ENCODE measurements at regions not wholly inside any gene's neighbourhood (a gene's known extent, or its start where the extent isn't known, plus 50 kb on each side); places are given as distances from the start of the nearest gene placed in this dataset.

- H2AK5ac ChIP-seq (ENCODE audit: low read length, severe bottlenecking) = no peak overlapping the region
- no peak overlapping the region for H2BK5ac ChIP-seq (ENCODE audit: low read depth, low read length, poor library complexity, severe bottlenecking)
- no peaks in the 10 kb centered on the region for H3K27me3 ChIP-seq (ENCODE audit: control insufficient read depth in 1 of 2, insufficient read depth in 1 of 2, low read length in 2 of 2)
- H3K9ac ChIP-seq (ENCODE audit: low read length) = no peak overlapping the region
- no peak overlapping the region for H2BK120ac ChIP-seq (ENCODE audit: low read depth, low read length)
- H3K23ac ChIP-seq (ENCODE audit: low read length in 2 of 2) = no peak overlapping the region
- H3K27ac ChIP-seq (ENCODE audit: low read length, poor library complexity, severe bottlenecking) = no peak overlapping the region
- H3K9me3 ChIP-seq (ENCODE audit: control insufficient read depth, low read length) = peaks cover 8% of the 10 kb centered on the region
- WGBS = 92% methylated on average over 5 of the region's 5 CpGs
- no peak overlapping the region for H4K8ac ChIP-seq (ENCODE audit: low read length)
- no peak overlapping the region for H2BK12ac ChIP-seq (ENCODE audit: low read length in 2 of 2)
- no peak overlapping the region for H4K91ac ChIP-seq (ENCODE audit: low read length)
- H3K79me1 ChIP-seq (replicated peaks; ENCODE audit: low read length, poor library complexity, severe bottlenecking) = no peaks in the 10 kb centered on the region
- H3K36me3 ChIP-seq (ENCODE audit: control insufficient read depth in 1 of 2, insufficient read depth in 2 of 2, low read depth in 1 of 2, low read length in 2 of 2) = no peaks in the 10 kb centered on the region
- H3K4ac ChIP-seq (ENCODE audit: low read depth in 1 of 2, low read length in 2 of 2) = no peak overlapping the region
- no peak for DNase-seq
- no peaks in the 10 kb centered on the region for H3K4me1 ChIP-seq (ENCODE audit: control insufficient read depth, insufficient read depth, low read depth, low read length)
- H3K4me3 ChIP-seq (ENCODE audit: insufficient read depth in 1 of 2, low read depth in 1 of 2, low read length in 2 of 2) = no peak overlapping the region
- H2BK15ac ChIP-seq (ENCODE audit: low read depth, poor library complexity, severe bottlenecking) = no peak overlapping the region
- no peak overlapping the region for H2AFZ ChIP-seq (ENCODE audit: low read depth, low read length)
- H3K18ac ChIP-seq (ENCODE audit: low read depth in 1 of 2, low read length in 2 of 2) = no peak overlapping the region
- H3K4me2 ChIP-seq (ENCODE audit: low read length, poor library complexity, severe bottlenecking) = no peak overlapping the region
- no peak overlapping the region for H3K14ac ChIP-seq (ENCODE audit: low read length in 2 of 2)
These were observed 462.3 kb downstream of the PTPRC start for GRCh38 chr1:199101139-199101538.

DNA sequence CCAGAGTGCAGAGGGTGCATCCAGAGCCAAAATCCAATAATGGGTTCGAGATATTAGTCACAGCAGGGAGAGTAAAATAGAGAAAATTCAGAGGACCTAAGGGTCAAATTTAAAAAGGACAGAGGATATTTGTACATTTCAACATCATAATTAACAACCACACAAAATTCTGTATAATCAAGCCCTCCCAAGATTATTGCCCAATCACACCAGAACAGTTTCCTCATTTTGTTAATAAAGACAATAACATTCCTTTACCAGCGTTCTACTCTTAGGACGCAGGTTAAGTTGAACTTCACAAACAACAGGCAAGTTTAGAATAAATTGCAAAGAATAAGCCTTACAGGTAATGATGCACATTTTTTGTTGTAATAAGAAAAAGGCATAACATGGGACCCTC lies 462.8 kb downstream of the PTPRC start:
- no peak for DNase-seq
- H3K23ac ChIP-seq (ENCODE audit: low read length in 2 of 2) = no peak overlapping the region
- H4K91ac ChIP-seq (ENCODE audit: low read length) = no peak overlapping the region
- H3K4ac ChIP-seq (ENCODE audit: low read depth in 1 of 2, low read length in 2 of 2) = no peak overlapping the region
- no peaks in the 10 kb centered on the region for H3K27me3 ChIP-seq (ENCODE audit: control insufficient read depth in 1 of 2, insufficient read depth in 1 of 2, low read length in 2 of 2)
- no peak overlapping the region for H3K14ac ChIP-seq (ENCODE audit: low read length in 2 of 2)
- no peak overlapping the region for H2BK5ac ChIP-seq (ENCODE audit: low read depth, low read length, poor library complexity, severe bottlenecking)
- no peak overlapping the region for H4K8ac ChIP-seq (ENCODE audit: low read length)
- H3K27ac ChIP-seq (ENCODE audit: low read length, poor library complexity, severe bottlenecking) = no peak overlapping the region
- no peak overlapping the region for H3K9ac ChIP-seq (ENCODE audit: low read length)
- H3K79me1 ChIP-seq (replicated peaks; ENCODE audit: low read length, poor library complexity, severe bottlenecking) = no peaks in the 10 kb centered on the region
- peaks cover 7% of the 10 kb centered on the region for H3K9me3 ChIP-seq (ENCODE audit: control insufficient read depth, low read length)
- H3K4me2 ChIP-seq (ENCODE audit: low read length, poor library complexity, severe bottlenecking) = no peak overlapping the region
- H3K4me3 ChIP-seq (ENCODE audit: insufficient read depth in 1 of 2, low read depth in 1 of 2, low read length in 2 of 2) = no peak overlapping the region
- WGBS = 100% methylated on average over 1 of the region's 3 CpGs
- no peak overlapping the region for H2BK120ac ChIP-seq (ENCODE audit: low read depth, low read length)
- H2AK5ac ChIP-seq (ENCODE audit: low read length, severe bottlenecking) = no peak overlapping the region
- H2BK12ac ChIP-seq (ENCODE audit: low read length in 2 of 2) = no peak overlapping the region
- no peaks in the 10 kb centered on the region for H3K36me3 ChIP-seq (ENCODE audit: control insufficient read depth in 1 of 2, insufficient read depth in 2 of 2, low read depth in 1 of 2, low read length in 2 of 2)
- no peak overlapping the region for H2BK15ac ChIP-seq (ENCODE audit: low read depth, poor library complexity, severe bottlenecking)
- no peaks in the 10 kb centered on the region for H3K4me1 ChIP-seq (ENCODE audit: control insufficient read depth, insufficient read depth, low read depth, low read length)
- no peak overlapping the region for H2AFZ ChIP-seq (ENCODE audit: low read depth, low read length)
- H3K18ac ChIP-seq (ENCODE audit: low read depth in 1 of 2, low read length in 2 of 2) = no peak overlapping the region

DNA sequence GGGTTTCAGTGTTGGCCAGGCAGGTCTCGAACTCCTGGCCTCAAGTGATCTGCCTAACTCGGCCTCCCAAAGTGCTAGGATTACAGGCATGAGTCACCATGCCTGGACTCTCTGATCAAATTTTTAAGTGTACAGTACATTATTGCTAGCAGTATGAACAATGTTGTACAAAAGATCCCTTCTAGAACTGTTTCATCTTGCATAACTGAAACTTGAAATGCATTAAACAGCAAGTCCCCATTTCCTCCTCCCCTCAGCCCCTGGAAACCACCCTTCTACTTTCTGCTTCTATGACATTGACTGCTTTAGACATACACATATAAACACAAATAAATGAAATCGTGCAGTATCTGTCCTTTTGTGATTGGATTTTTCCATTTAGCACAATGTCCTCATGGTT lies 463.4 kb downstream of the PTPRC start:
- Histone ChIP-seq H3K4me1 (ENCODE audit: control insufficient read depth, insufficient read depth, low read depth, low read length) (no peaks in the 10 kb centered on the region), H3K14ac (ENCODE audit: low read length in 2 of 2) (no peak overlapping the region), H2BK12ac (ENCODE audit: low read length in 2 of 2) (no peak overlapping the region), H3K4me3 (ENCODE audit: insufficient read depth in 1 of 2, low read depth in 1 of 2, low read length in 2 of 2) (no peak overlapping the region), H3K18ac (ENCODE audit: low read depth in 1 of 2, low read length in 2 of 2) (no peak overlapping the region), H3K9ac (ENCODE audit: low read length) (no peak overlapping the region), H3K4me2 (ENCODE audit: low read length, poor library complexity, severe bottlenecking) (no peak overlapping the region), H2AFZ (ENCODE audit: low read depth, low read length) (no peak overlapping the region), H4K8ac (ENCODE audit: low read length) (no peak overlapping the region), H3K36me3 (ENCODE audit: control insufficient read depth in 1 of 2, insufficient read depth in 2 of 2, low read depth in 1 of 2, low read length in 2 of 2) (no peaks in the 10 kb centered on the region), H2BK120ac (ENCODE audit: low read depth, low read length) (no peak overlapping the region), H3K4ac (ENCODE audit: low read depth in 1 of 2, low read length in 2 of 2) (no peak overlapping the region), H4K91ac (ENCODE audit: low read length) (no peak overlapping the region), H2BK5ac (ENCODE audit: low read depth, low read length, poor library complexity, severe bottlenecking) (no peak overlapping the region), H3K27ac (ENCODE audit: low read length, poor library complexity, severe bottlenecking) (no peak overlapping the region), H3K9me3 (ENCODE audit: control insufficient read depth, low read length) (peaks cover 3% of the 10 kb centered on the region), H2AK5ac (ENCODE audit: low read length, severe bottlenecking) (no peak overlapping the region), H3K23ac (ENCODE audit: low read length in 2 of 2) (no peak overlapping the region), H3K27me3 (ENCODE audit: control insufficient read depth in 1 of 2, insufficient read depth in 1 of 2, low read length in 2 of 2) (no peaks in the 10 kb centered on the region), H3K79me1 (replicated peaks; ENCODE audit: low read length, poor library complexity, severe bottlenecking) (no peaks in the 10 kb centered on the region), H2BK15ac (ENCODE audit: low read depth, poor library complexity, severe bottlenecking) (no peak overlapping the region)
- WGBS = 90% methylated on average over 3 of the region's 3 CpGs
- DNase-seq = no peak

DNA sequence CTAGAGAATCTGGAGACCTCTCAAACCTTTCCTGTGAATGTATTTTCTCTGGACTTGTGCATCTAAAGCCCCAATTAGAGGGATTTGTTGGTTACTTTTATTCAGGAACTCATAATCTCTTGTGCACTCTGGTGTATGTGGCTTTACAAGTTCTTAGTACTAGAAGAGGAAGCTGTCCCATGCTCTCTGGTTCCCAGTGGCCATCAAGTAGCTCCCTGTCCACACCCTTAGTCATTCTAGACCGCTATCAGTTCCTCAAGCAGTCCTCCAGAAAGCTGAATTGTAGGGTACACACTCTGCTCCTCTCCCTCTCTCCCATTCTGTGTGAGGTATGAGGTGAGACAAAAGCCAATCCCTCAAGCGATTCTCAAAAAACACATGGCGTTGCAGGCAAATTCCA lies 470.3 kb downstream of the PTPRC start:
- Histone ChIP-seq H3K18ac (ENCODE audit: low read depth in 1 of 2, low read length in 2 of 2) (peak overlapping the region in 1 of 2 experiments; percentile 8), H3K36me3 (ENCODE audit: control insufficient read depth in 1 of 2, insufficient read depth in 2 of 2, low read depth in 1 of 2, low read length in 2 of 2) (no peaks in the 10 kb centered on the region), H3K27ac (ENCODE audit: low read length, poor library complexity, severe bottlenecking) (no peak overlapping the region), H2AFZ (ENCODE audit: low read depth, low read length) (no peak overlapping the region), H3K4ac (ENCODE audit: low read depth in 1 of 2, low read length in 2 of 2) (no peak overlapping the region), H4K8ac (ENCODE audit: low read length) (no peak overlapping the region), H2BK5ac (ENCODE audit: low read depth, low read length, poor library complexity, severe bottlenecking) (no peak overlapping the region), H2BK120ac (ENCODE audit: low read depth, low read length) (no peak overlapping the region), H3K4me2 (ENCODE audit: low read length, poor library complexity, severe bottlenecking) (no peak overlapping the region), H3K4me3 (ENCODE audit: insufficient read depth in 1 of 2, low read depth in 1 of 2, low read length in 2 of 2) (no peak overlapping the region), H3K23ac (ENCODE audit: low read length in 2 of 2) (no peak overlapping the region), H3K9me3 (ENCODE audit: control insufficient read depth, low read length) (peaks cover 3% of the 10 kb centered on the region), H2AK5ac (ENCODE audit: low read length, severe bottlenecking) (no peak overlapping the region), H3K14ac (ENCODE audit: low read length in 2 of 2) (peak overlapping the region in 1 of 2 experiments; percentile 59), H3K27me3 (ENCODE audit: control insufficient read depth in 1 of 2, insufficient read depth in 1 of 2, low read length in 2 of 2) (no peaks in the 10 kb centered on the region), H2BK12ac (ENCODE audit: low read length in 2 of 2) (peak overlapping the region in 1 of 2 experiments; percentile 72), H3K9ac (ENCODE audit: low read length) (no peak overlapping the region), H3K79me1 (replicated peaks; ENCODE audit: low read length, poor library complexity, severe bottlenecking) (no peaks in the 10 kb centered on the region), H2BK15ac (ENCODE audit: low read depth, poor library complexity, severe bottlenecking) (no peak overlapping the region), H4K91ac (ENCODE audit: low read length) (no peak overlapping the region), H3K4me1 (ENCODE audit: control insufficient read depth, insufficient read depth, low read depth, low read length) (no peaks in the 10 kb centered on the region)
- WGBS = 95% methylated on average over 3 of the region's 3 CpGs
- no peak for DNase-seq

All from mesenchymal stem cell (in vitro differentiated cells and primary cell).